HG03280 (cell line): ENCODE measurements at regions not wholly inside any gene's neighbourhood (a gene's known extent, or its start where the extent isn't known, plus 50 kb on each side); places are given as distances from the start of the nearest gene placed in this dataset.
"Not testable (repeated sequence)": the region's sequence is repeated elsewhere in the genome, so short reads cannot be mapped to it uniquely, and the experiment has no call there.

Experiments
- ATAC-seq: cut with Tn5 transposase; IDR thresholded peaks from one replicate; pipeline ENCODE4 v1.9.1; 2021; ENCODE audit warnings: mild to moderate bottlenecking, moderate library complexity; ENCODE audit not compliant: unreplicated experiment

- no peak for ATAC-seq
These were observed 111.7 kb downstream of the RTP5 start for GRCh38 chr2:241981076-241981700.

- no peak for ATAC-seq
These were observed 113.4 kb downstream of the RTP5 start for GRCh38 chr2:241982706-241983570.

GRCh38 chr2:241983571-241984270, 114.2 kb downstream of the RTP5 start:
- no peak for ATAC-seq

GRCh38 chr2:241984271-241984655, 114.7 kb downstream of the RTP5 start:
- ATAC-seq, result no peak

GRCh38 chr2:241984658-241985057, 115.1 kb downstream of the RTP5 start:
- no peak for ATAC-seq

- ATAC-seq, result not testable (repeated sequence)
These were observed 115.8 kb downstream of the RTP5 start for GRCh38 chr2:241985161-241985985.

- ATAC-seq, result no peak
These were observed 116.4 kb downstream of the RTP5 start for GRCh38 chr2:241985986-241986329.

- no peak for ATAC-seq
These were observed 117.5 kb downstream of the RTP5 start for GRCh38 chr2:241986836-241987641.

GRCh38 chr2:241987726-241988125, 118.2 kb downstream of the RTP5 start:
- no peak for ATAC-seq

- ATAC-seq, result no peak
These were observed 118.6 kb downstream of the RTP5 start for GRCh38 chr2:241988146-241988545.

- no peak for ATAC-seq
These were observed 119.5 kb downstream of the RTP5 start for GRCh38 chr2:241989074-241989473.

- no peak for ATAC-seq
These were observed 120.9 kb downstream of the RTP5 start for GRCh38 chr2:241990466-241990865.

- no peak for ATAC-seq
These were observed 121.8 kb downstream of the RTP5 start for GRCh38 chr2:241991299-241991698.

- ATAC-seq, result no peak
These were observed 123.2 kb downstream of the RTP5 start for GRCh38 chr2:241992753-241993152.

GRCh38 chr2:241993386-241994005, 124.0 kb downstream of the RTP5 start:
- ATAC-seq, result no peak

GRCh38 chr2:241994086-241994485, 124.6 kb downstream of the RTP5 start:
- no peak for ATAC-seq

- no peak for ATAC-seq
These were observed 125.2 kb downstream of the RTP5 start for GRCh38 chr2:241994556-241995213.

- no peak for ATAC-seq
These were observed 126.6 kb downstream of the RTP5 start for GRCh38 chr2:241996100-241996499.

- ATAC-seq, result no peak
These were observed 127.5 kb downstream of the RTP5 start for GRCh38 chr2:241997017-241997416.
